Cerebellar nuclear complex (tissue), 1 donor: ENCODE measurements at regions not wholly inside any gene's neighbourhood (a gene's known extent, or its start where the extent isn't known, plus 50 kb on each side); places are given as distances from the start of the nearest gene placed in this dataset.

Source experiments
- DNase-seq, 2 experiments: peaks; one replicate each; lab custom pipeline; 2025; lab: John Stamatoyannopoulos, UW

- no peak for DNase-seq
These were observed 1999.4 kb upstream of the AGA start for GRCh38 chr4:179441596-179441995.

GRCh38 chr4:179447308-179447707 lies 2005.1 kb upstream of the AGA start:
- no peak for DNase-seq

DNA sequence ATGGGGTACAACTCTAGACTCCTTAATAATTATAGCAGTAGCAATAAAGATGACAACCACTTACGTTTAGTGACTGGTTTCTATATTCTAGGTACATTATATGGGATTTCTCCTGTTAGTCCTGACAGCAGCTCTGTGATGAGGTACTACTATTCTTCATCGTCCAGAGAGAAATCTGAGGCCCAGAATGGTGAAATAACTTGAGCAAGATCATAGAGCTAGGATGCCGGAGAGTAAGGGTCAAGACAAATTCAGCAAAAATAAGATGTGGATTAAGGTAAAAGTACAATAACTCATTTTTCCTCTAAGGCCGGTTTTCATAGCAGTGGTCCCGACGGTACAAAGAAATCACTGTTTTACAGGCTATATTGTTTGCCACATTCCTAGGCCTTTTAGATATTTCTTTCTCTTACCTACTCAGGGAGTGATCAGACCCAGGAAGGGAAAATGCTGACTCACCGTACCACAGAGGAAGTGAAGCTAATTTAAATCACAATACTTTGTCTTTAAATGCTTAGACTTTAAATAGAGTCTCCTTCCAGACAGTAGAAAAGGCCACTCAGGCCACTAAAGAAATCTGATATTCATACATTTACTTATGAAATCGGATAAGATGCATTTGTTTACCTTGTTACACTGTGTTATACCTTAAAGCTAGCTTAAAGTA lies 2023.0 kb upstream of the AGA start:
- no peak for DNase-seq

DNA sequence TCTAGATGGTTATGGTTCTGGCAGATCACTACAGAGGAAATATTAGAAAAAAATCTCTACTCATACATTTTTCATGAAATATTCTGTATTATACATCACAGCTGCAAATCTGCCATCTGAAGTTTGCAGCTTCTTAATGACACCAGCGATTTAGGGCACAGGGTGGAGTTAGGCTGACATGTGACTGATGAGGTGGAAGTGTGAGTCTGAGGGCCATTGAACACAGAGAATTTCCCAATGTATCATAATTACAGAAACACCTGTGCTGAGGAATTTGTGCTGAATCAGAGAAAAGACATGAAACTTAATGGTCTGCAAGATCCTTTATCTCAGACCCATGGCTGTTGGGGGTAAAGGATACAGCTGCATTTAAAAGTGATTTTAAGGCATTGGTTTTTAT lies 2025.6 kb upstream of the AGA start:
- DNase-seq, result no peak

DNA sequence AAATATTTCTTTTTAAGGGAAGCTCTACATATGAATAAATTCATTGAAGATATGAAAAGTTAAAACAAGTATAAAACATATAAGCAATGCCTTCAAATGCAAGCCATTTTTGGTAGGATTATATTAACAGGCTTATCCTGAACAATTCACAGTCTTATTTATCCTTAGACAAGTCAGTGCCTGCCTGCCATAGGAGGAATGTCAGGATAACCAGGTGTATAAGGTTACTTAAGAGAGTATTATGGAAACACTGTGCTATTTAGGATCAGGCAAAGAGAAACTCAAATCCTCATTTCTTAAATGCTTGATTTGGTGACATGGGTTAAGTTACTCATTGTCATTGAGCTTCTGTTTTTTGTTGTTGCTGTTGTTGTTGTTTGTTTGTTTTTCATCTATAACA lies 2029.9 kb upstream of the AGA start:
- no peak for DNase-seq

GRCh38 chr4:179478608-179479007 lies 2036.4 kb upstream of the AGA start:
- DNase-seq, result no peak

- no peak for DNase-seq
These were observed 2043.5 kb upstream of the AGA start for GRCh38 chr4:179485781-179486180.

DNA sequence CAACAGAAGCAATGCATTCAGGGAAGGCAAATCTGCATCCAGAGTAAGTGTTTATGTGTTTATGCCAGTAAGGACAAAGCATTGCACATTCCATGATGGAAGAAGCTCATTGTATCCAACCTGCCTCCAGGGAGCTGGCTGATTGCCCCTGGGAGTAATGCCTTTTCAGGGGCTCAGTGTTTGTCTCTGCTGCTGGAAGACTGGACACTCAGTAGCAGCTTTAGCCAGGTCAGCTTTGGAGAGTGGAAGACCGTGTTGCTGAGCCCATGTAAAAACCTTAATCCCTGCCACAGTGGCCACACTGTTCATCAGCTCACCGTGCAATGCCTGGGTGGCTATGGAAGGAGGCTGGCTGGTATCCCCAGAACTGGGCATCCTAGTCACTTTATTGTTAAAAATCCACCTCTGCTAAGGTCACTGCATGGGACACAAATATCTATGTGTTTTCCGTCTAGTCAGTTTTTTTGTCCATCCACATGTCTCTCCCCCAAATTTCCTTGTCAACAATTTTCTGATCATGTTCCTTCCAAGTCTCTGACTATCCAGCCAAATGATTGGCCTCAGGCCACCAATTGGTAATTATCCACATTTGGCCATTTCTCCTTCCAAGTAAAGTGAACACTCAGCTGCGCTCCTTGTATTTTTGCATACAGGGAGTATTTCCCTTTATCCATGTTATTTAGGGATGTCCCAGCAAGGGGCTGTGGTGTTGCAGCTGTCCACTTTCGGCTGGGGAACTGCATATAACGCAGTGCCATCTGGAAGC lies 2044.5 kb upstream of the AGA start:
- DNase-seq, result no peak

- no peak for DNase-seq
These were observed 2050.2 kb upstream of the AGA start for GRCh38 chr4:179492260-179493080.

DNA sequence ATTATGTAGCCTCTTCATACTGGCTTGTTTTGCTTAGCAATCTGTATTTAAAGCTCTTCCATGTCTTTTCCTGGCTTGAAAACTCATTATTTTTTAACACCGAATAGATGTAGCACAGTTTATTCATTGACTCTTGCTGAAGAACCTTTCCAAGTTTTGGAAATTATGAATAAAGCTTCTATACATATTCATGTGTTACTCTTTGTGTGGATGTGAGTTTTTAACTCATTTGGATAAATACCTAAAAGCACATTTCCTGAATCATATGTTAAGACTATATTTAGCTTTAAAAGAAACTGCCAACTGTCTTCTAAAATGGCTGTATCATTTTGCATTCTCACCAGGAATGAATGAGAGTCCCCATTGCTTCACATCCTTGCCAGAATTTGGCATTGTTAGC lies 2061.7 kb upstream of the AGA start:
- DNase-seq, result no peak

DNA sequence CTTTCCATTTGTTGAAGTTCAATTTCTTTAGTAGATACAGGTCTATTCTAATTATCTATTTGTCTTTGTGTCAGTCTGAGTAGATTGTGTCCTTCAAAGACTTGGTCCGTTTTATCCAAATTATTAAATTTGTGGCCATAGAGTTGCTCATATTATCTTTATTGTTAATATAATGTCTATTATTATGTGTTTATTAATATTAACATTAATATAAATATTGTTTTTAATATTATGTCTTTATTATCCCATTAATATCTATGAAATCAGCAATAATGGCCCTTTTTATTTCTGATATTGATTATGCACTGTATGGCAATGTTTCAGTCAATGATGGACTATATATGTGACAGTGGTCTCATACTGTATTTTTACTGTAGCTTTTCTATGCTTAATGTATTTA lies 2067.3 kb upstream of the AGA start:
- DNase-seq, result no peak

DNA sequence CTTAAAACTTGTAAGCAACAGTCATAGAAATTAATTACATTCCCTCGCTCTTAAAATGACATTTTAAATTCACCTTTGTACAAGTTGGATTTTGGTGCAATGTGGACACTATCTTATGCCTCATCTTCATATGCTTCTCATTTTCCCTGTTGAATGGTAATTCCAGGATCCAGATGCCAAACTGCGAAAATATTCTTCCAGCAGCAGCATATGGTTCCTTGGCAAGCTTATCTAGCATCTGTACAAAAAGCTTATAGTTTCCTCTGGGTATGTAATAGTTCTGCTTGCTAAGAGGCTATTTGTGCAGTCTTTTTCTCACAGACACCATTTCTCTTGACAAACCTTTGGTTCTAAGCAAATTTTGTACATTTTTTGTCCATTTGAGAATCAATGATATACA lies 2079.7 kb upstream of the AGA start:
- DNase-seq, result no peak

GRCh38 chr4:179530958-179531357 lies 2088.7 kb upstream of the AGA start:
- no peak for DNase-seq

DNA sequence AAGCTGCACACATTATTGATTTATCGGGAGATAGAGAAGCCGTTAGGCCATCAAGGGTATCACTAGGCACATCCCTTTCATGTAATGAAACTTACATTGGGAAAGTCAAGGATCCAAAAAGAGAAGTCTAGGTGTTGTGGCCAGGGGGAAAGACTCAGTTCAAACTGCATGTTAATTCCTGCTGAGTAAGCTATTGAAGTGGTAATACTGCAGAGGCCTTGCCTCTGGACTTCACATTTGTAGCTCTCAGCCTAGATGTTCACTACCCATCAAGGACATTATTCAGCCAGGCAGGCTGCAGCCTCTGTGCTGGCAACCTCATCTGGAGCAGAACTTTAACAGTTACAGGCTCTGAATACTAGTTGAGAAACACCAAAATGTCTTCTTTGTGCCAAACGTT lies 2094.5 kb upstream of the AGA start:
- no peak for DNase-seq

GRCh38 chr4:179539641-179540040 lies 2097.4 kb upstream of the AGA start:
- no peak for DNase-seq

DNA sequence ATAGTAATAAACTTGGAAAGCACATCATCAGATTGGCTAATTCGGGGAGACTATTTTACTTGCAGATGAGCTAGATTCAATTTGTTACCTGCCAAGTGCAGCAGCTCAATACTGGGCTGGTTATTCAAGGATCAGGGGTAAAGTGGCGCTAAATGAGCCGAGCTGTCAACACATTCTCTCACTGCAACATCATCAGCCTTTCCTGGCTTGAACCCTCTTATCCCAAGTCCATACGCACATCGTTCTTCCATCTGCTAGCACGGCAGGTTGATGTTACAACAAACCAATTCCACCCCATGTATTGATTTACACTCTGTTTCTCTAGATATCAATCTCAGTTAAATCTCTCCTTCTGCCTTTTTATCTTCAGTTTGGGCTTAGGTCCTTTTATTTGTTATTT lies 2101.5 kb upstream of the AGA start:
- DNase-seq, result no peak

DNA sequence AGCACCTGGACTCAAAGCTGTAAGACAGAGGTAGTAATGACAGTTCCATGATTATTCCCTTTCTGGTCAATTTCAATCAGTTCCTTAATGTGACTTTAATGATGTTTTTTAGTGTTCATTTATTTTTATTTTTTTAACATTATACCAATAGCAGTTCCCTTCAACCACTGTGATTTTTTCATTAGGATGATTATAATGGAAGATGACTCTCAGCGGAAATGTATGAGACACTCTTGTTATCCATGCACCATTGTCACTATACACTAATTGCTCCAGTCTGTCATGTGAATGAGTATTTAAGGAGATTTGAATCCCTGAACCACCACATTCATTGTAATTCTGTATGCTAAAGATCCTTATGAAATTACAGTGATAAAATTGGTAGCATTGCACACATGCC lies 2102.3 kb upstream of the AGA start:
- DNase-seq, result no peak

GRCh38 chr4:179552131-179552530 lies 2109.9 kb upstream of the AGA start:
- no peak for DNase-seq

DNA sequence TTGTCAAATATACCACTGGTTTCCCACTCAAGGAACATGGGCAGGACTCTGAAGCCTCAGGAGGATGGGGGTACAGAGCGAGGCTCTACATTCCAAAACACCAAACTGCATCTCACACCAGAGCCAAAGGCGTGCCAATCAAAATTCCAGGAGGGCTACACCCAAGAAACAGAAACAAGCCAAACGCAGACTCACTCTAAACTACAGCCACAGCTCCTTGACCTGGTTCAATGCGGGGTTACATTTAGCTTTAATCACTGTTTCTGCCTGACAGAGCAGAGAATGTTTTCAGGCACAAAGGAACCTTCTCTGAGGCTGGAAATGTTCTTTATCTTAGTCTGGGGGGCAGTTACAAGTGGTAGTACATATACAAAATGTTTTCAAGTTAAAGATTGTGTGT lies 2121.5 kb upstream of the AGA start:
- no peak for DNase-seq

- DNase-seq, result no peak
These were observed 2127.3 kb upstream of the AGA start for GRCh38 chr4:179569549-179569948.

GRCh38 chr4:179582164-179582905 lies 2140.1 kb upstream of the AGA start:
- DNase-seq, result no peak

GRCh38 chr4:179583221-179583620 lies 2141.0 kb upstream of the AGA start:
- DNase-seq, result no peak
